Uterus (tissue), 3 donors: ENCODE measurements at regions not wholly inside any gene's neighbourhood (a gene's known extent, or its start where the extent isn't known, plus 50 kb on each side); places are given as distances from the start of the nearest gene placed in this dataset.

Experiments used
- DNase-seq, 2 donors: peaks; one replicate each; pipeline ENCODE4 v3.0.0-alpha.2; 2019 to 2020
- H3K27ac ChIP-seq, 2 donors: fragments of 200-600 bp; sonication (generic); 1 replicate in 1 of 2; 2 replicates in 1 of 2; pipeline ENCODE4 v1.5.1; 2016 to 2018
- H3K27me3 ChIP-seq, 2 donors: fragments of 200-600 bp; sonication (generic); one replicate each; pipeline ENCODE4 v1.5.1; 2018 to 2019; ENCODE audit warnings: control low read depth in 1 of 2
- H3K36me3 ChIP-seq, 2 donors: fragments of 200-600 bp; sonication (generic); one replicate each; pipeline ENCODE4 v1.5.1; 2019; ENCODE audit warnings: control low read depth in 1 of 2
- H3K4me1 ChIP-seq, 2 donors: fragments of 200-600 bp; sonication (generic); one replicate each; pipeline ENCODE4 v1.5.1; 2018 to 2019; ENCODE audit warnings: control low read depth in 1 of 2
- H3K4me3 ChIP-seq, 2 donors: fragments of 200-600 bp; sonication (generic); 1 replicate in 1 of 2; 2 replicates in 1 of 2; pipeline ENCODE4 v1.5.1; 2018 to 2019; ENCODE audit warnings: mild to moderate bottlenecking in 1 of 2
- H3K9me3 ChIP-seq, 2 donors: fragments of 200-600 bp; sonication (generic); one replicate each; pipeline ENCODE4 v1.5.1; 2019; ENCODE audit warnings: control low read depth in 1 of 2
- POLR2A ChIP-seq, 2 donors: fragments of 450-650 bp; IDR thresholded peaks; one replicate each; pipeline ENCODE4 v1.6.1; 2016; ENCODE audit warnings: antibody characterized with exemption in 2 of 2, mild to moderate bottlenecking in 1 of 2, moderate library complexity in 1 of 2
- intact Hi-C: fragments of 100-400 bp; cut with DNase I; formaldehyde crosslinking; loops from one replicate; pipeline ENCODE4 v1.15.1; 2023; ENCODE audit warnings: low total_unique reads
- TF ChIP-seq, protein P1 (sequence below), 4 experiments: fragments of 200-600 bp in 2 of 4; fragments of 450-650 bp in 2 of 4; sonication (generic) in 2 of 4; IDR thresholded peaks; one replicate each; pipeline ENCODE4 v1.5.1; 2016 to 2019; ENCODE audit warnings: antibody characterized with exemption in 4 of 4, mild to moderate bottlenecking in 2 of 4, moderate library complexity in 1 of 4
- donor health status: DM: yes; HTN: yes; CAD: no.

DNA sequence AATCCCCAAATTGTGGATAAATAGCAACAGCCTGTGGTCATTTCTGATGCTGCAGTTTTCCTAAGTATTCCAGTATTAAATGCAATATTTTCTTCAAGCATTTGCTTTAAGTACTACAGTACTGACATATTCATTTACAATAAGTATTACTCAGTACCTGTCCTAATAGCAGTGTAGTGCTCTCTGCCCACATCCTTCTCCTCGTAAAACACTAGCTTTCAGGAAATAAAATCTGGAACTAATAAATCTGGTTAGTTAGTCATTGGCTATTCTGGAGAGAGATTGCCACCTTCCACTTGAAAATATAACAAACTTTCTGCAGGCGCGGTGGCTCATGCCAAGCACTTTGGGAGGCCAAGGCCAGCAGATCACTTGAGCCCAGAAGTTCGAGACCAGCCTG lies 441.5 kb downstream of the PRKD1 start:
- intact Hi-C loops: no loop called here

DNA sequence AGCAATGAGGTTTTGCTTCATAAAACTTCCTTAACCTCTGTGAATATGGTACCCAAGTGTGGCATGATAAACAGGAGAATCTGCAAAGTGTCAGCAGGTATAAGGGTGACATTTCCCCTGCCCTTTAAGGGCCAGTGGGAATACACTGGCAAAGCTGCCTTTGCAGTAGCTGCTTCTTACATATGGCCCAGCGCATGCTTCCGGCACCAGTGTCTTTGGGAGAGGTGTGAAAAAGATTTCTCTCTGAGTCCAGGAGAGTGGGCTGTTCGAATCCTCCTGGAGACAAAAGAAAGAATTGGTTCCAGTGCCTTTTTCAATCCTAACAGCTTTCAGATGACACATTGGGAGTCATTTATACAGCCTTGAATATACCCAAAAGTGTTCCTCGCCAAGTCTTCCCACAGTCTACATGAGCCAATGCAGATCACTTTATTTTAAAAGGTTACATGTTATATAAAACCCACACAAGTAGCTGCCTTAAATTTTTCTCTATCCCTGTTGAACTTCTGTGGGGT lies 437.7 kb downstream of the PRKD1 start:
- intact Hi-C loops: no loop called here
- Histone ChIP-seq H3K9me3 (no peaks in the 10 kb centered on the region), H3K36me3 (no peaks in the 10 kb centered on the region), H3K27ac (no peak overlapping the region), H3K4me1 (no peaks in the 10 kb centered on the region), H3K4me3 (no peak overlapping the region), H3K27me3 (no peaks in the 10 kb centered on the region)
- TF ChIP-seq POLR2A (IDR thresholded peaks at IDR 0.05): no peak
- TF ChIP-seq, protein P1, sequence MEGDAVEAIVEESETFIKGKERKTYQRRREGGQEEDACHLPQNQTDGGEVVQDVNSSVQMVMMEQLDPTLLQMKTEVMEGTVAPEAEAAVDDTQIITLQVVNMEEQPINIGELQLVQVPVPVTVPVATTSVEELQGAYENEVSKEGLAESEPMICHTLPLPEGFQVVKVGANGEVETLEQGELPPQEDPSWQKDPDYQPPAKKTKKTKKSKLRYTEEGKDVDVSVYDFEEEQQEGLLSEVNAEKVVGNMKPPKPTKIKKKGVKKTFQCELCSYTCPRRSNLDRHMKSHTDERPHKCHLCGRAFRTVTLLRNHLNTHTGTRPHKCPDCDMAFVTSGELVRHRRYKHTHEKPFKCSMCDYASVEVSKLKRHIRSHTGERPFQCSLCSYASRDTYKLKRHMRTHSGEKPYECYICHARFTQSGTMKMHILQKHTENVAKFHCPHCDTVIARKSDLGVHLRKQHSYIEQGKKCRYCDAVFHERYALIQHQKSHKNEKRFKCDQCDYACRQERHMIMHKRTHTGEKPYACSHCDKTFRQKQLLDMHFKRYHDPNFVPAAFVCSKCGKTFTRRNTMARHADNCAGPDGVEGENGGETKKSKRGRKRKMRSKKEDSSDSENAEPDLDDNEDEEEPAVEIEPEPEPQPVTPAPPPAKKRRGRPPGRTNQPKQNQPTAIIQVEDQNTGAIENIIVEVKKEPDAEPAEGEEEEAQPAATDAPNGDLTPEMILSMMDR (IDR thresholded peaks at IDR 0.05): no peak
- no peak for DNase-seq

More for the DNA sequence above, 441.5 kb downstream of the PRKD1 start:
- Histone ChIP-seq H3K27me3 (no peaks in the 10 kb centered on the region), H3K4me1 (no peaks in the 10 kb centered on the region), H3K36me3 (no peaks in the 10 kb centered on the region), H3K9me3 (no peaks in the 10 kb centered on the region), H3K4me3 (no peak overlapping the region), H3K27ac (no peak overlapping the region)
- DNase-seq: no peak
- TF ChIP-seq, protein P1 (IDR thresholded peaks at IDR 0.05): no peak
- TF ChIP-seq POLR2A (IDR thresholded peaks at IDR 0.05): no peak

DNA sequence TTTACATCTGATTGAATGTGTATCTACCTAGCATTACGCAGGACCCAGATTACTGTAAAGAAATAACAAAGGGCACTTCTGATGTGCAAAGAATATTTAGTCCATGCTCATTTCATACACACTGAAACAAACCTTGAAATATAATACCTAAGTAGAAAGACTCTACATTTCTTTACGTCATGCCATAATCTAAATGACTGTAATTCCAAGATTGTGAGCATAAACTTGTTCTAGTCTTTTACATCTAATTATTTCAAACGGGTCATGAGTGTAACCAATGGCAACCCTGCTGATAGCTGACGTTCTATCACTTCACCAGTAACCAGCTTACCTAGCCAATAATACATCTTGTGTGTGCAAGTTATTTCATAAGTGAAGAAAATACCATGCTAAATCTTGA lies 433.8 kb downstream of the PRKD1 start:
- DNase-seq: no peak
- intact Hi-C loops: no loop called here
- Histone ChIP-seq H3K4me3 (no peak overlapping the region), H3K27me3 (no peaks in the 10 kb centered on the region), H3K9me3 (no peaks in the 10 kb centered on the region), H3K4me1 (no peaks in the 10 kb centered on the region), H3K36me3 (no peaks in the 10 kb centered on the region), H3K27ac (no peak overlapping the region)
- TF ChIP-seq, protein P1 (IDR thresholded peaks at IDR 0.05): no peak
- no peak for TF ChIP-seq POLR2A (IDR thresholded peaks at IDR 0.05)

DNA sequence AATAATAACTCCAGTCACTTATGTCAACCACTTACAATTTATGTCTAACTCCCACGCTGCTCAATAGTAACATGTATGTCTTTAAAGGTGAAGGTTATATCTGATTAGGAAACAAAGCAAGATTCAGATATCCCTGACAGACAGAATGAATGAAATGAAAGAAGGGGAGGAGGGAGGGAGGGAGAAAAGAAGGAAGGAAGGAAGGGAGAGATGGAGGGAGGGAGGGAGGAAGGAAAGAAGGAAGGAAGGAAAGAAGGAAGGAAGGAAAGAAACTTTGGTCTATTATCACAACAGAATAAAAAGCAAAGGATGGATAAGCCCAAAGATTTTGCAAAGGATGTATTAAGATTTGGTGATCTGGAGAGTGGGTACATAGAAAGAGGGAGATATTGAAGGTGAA lies 433.3 kb downstream of the PRKD1 start:
- Histone ChIP-seq H3K27ac (no peak overlapping the region), H3K4me3 (no peak overlapping the region), H3K4me1 (no peaks in the 10 kb centered on the region), H3K36me3 (no peaks in the 10 kb centered on the region), H3K9me3 (no peaks in the 10 kb centered on the region), H3K27me3 (no peaks in the 10 kb centered on the region)
- TF ChIP-seq POLR2A (IDR thresholded peaks at IDR 0.05): no peak
- TF ChIP-seq, protein P1 (IDR thresholded peaks at IDR 0.05): no peak
- no peak for DNase-seq
- intact Hi-C loops: no loop called here

DNA sequence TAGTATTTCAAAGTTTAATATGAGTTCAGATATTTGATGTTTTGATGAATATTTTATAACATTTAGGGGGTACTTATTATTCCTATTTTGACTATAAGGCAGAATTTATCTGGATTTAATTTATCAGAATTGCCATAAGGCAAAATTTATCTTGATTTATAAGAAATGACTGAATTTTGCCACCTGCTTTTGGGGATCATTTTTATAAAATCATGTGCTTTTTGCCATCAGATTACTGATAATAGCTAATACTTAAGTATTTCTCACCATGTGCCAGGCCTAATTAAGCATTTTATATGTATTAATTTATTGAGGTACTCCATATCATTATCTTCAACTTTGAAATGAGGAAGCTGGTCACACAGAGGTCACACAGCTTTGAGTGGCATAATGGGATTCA lies 423.7 kb downstream of the PRKD1 start:
- H3K4me3 ChIP-seq: no peak overlapping the region
- H3K27me3 ChIP-seq: no peaks in the 10 kb centered on the region
- no peaks in the 10 kb centered on the region for H3K9me3 ChIP-seq
- H3K27ac ChIP-seq: no peak overlapping the region
- H3K4me1 ChIP-seq: no peaks in the 10 kb centered on the region
- DNase-seq: no peak
- intact Hi-C loops: no loop called here
- TF ChIP-seq, protein P1 (IDR thresholded peaks at IDR 0.05): no peak
- TF ChIP-seq POLR2A (IDR thresholded peaks at IDR 0.05): no peak
- H3K36me3 ChIP-seq: no peaks in the 10 kb centered on the region
